T-helper 2 cell (primary cell): ENCODE measurements at regions not wholly inside any gene's neighbourhood (a gene's known extent, or its start where the extent isn't known, plus 50 kb on each side); places are given as distances from the start of the nearest gene placed in this dataset.
A peak's percentile ranks its signal among the peaks of the same experiment; 100 is the strongest.
"Not testable (repeated sequence)": the region's sequence is repeated elsewhere in the genome, so short reads cannot be mapped to it uniquely, and the experiment has no call there.

Source experiments
- DNase-seq, 5 experiments: peaks; one replicate each; pipeline versions ENCODE4 v3.0.0 to v3.0.0-alpha.2; 2012 to 2022

DNA sequence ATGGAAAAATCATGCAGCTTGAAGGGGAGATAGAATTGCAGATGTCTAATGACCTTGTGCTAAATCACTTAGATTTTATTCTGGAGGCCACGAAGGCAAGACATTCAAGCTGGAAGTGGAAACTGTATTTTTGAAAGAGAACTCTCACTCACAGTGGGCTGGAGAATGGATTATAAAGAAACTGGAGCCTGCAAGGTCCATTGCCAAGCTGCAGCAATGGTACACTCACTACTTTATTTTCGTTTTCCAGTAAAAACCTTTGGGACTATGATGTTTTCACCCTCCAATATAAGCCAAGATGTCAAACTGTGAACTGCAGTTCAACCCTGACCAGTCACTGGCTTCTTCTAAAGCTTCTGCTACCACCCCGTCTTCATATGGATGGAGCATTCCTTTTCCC, 62.0 kb downstream of the SKIDA1 start:
- no peak for DNase-seq

DNA sequence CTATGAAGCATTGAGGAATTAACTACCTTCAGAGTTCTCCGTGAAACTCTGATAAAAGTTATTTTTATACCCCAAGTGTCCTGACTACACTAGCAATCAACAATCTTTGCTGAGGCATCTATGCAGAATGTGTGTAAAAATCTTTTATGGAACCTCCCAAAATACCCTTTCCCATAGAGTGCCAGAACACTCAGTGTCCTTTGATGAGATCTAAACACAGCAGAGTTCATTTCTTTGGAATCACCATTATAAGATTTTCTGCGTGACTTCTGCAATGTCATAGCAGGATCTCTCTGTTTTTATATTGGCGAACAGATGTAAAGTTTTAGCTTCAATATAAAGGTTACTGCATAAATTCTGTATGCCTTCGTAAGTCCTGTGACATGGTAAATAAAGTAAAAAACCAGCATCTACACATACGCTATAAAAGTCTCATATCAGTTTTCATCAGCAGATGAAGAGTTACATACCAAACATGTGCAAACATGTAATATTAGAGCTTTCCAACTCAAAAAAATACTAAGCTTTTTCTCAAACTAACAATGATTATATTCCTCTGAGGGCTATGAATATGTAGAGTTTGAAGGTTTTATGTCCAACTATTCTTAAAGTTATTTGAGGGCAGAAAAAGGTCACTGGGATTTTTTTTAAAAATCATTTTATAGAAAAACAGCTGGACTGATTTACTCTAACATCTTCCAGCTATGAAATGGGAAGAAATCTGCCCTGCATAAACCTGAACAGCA, 67.2 kb downstream of the SKIDA1 start:
- no peak for DNase-seq

- no peak for DNase-seq
Measured at GRCh38 chr10:21456160-21456559, 69.3 kb downstream of the SKIDA1 start.

DNA sequence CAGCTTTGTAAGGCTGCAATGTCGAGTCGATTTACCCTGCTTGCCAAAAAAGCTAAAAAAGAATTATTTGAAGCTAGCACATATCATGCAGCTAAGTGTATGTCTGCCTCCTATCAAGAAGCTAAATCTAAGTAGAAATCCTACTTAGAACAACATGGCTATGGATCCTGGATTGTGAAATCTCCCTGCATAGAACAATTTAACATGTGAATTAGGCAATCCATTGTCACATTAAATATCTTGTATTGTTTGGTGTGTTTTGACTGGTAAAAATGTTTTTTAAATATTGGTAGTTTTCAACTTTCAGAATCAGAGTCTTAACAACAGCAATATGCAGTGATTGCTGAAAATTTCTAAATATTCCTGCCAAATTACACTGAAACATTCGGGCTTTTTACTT, 73.3 kb downstream of the SKIDA1 start:
- no peak for DNase-seq

- DNase-seq = no peak
Measured at GRCh38 chr10:21449288-21449966, 76.1 kb downstream of the SKIDA1 start.

GRCh38 chr10:21445163-21445562, 80.3 kb downstream of the SKIDA1 start:
- no peak for DNase-seq

DNA sequence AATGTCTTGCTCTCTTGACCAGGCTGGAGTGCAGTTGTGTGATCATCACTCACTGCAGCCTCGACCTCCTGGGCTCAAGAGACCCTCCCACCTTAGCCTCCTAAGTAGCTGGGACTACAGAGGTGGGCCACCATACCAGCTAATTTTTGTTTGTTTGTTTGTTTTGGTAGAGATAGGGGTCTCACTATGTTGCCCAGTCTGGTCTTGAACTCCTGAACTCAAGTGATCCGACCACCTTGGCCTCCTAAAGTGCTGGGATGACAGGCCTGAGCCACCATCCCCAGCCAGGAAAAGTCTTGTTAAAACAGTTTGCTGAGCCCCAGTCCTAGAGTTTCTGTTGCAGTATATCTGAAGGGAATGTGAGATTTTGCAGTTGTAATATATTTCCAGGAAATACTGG, 83.9 kb downstream of the SKIDA1 start:
- DNase-seq = no peak

DNA sequence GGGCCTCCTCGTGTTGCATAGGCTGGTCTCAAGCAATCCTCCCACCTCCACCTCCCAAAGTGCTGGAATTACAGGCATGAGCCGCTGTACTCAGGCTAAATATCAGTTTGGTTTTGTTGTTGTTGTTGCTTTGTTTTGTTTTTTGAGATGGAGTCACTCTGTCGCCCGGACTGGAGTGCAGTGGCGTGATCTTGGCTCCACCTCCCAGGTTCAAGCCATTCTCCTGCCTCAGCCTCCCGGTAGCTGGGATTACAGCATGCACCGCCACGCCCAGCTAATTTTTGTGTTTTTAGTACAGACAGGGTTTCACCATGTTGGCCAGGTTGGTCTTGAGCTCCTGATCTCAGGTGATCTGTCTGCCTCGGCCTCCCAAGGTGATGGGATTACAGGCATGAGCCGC, 86.6 kb downstream of the SKIDA1 start:
- not testable (repeated sequence) for DNase-seq

GRCh38 chr10:21437770-21438382, 87.6 kb downstream of the SKIDA1 start:
- no peak for DNase-seq

DNA sequence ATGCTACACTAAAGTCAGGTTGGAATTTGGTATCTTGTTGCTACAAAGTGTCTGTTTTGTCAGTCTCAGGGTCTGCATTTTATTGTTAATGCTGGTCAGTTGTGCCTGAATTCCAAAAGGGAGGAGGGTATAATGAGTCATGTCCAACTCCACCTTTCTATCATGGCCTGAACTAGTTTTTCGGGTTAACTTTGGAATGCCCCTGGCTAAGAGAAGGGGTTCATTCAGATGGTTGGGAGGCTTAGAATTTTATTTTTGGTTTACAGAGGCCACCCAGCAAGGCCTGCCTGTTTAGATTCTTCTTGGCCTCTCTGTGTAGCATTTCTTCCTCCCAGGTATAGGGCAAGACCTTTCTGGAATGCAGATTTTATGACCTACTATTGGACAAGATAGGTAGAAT, 93.2 kb downstream of the SKIDA1 start:
- no peak for DNase-seq

DNA sequence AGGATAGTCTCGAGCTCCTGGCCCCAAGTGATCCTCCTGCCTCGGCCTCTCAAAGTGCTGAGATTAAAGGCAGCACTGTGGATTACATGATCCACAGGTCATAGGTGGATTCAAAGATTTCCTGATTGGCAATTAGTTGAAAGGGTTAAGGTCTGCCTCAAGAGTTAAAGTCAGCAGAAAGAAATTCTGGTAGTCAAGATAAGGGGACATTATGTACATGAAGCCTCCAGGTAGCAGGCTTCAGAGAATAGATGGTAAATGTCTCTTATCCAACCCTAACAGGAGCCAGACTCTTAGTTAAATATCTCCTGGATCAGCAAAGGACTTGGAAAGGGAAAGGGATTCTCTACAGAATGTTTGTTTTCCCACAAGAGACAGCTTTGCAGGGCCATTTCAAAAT, 93.7 kb downstream of the SKIDA1 start:
- no peak for DNase-seq

- peak in 1 of 5 experiments; percentile 52 for DNase-seq
Measured at GRCh38 chr10:21427804-21428481, 97.5 kb downstream of the SKIDA1 start.

GRCh38 chr10:21424459-21424861, 101.0 kb downstream of the SKIDA1 start:
- DNase-seq = no peak

DNA sequence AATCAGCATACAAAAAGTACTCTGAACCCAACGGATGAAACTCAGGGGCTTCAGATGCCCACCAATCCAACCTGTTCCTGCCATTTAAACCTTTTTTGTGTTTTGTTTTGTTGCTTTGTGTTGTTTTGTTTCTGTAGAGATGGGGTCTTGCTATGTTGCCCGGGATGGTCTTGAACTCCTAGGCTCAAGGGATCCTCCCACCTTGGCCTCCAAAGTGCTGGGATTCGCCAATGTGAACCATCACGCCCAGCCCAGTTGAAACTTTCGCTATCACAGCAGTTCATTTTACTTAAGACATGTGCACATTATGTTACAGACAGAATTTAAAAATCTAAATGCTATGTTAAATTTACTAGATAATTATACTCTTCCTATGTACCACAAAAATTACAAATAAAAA, 101.6 kb downstream of the SKIDA1 start:
- DNase-seq = no peak

DNA sequence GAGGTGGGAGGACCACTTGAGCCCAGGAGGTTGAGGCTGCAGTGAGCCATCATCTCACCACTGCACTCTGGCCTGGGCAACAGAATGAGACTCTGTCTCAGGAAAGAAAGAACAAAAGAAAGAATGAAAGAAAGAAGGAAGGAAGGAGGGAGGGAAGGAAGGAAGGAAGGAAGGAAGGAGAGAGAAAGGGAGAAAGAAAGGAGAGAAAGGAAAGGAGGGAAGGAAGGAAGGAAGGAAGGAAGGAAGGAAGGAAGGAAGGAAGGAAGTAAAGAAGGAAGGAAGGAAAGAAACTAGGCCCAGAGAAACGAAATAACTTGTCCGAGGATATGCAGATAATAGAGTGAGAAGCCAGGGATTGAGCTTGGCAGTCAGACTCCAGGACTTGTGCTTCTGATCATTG, 102.1 kb downstream of the SKIDA1 start:
- DNase-seq = no peak

- DNase-seq = no peak
Measured at GRCh38 chr10:21421794-21422193, 103.7 kb downstream of the SKIDA1 start.

DNA sequence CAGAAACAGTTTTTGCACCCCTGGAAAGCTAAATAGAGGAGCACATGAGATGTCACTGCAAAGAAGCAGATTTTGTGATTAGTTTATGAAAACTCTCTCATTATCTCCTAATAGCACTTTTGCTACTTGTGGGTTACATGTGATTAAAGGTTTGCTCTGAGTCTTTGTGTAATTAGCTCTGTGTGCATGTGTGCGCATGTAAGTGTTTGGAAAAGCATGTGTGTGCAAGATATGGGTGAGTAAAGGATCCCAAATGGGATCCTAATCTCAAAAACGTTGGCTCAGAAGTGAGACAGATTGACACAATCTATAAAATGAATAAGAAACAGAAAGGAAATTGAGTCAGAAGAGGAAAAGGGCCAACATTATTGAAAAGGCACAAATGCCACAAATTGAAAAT, 104.5 kb downstream of the SKIDA1 start:
- no peak for DNase-seq

DNA sequence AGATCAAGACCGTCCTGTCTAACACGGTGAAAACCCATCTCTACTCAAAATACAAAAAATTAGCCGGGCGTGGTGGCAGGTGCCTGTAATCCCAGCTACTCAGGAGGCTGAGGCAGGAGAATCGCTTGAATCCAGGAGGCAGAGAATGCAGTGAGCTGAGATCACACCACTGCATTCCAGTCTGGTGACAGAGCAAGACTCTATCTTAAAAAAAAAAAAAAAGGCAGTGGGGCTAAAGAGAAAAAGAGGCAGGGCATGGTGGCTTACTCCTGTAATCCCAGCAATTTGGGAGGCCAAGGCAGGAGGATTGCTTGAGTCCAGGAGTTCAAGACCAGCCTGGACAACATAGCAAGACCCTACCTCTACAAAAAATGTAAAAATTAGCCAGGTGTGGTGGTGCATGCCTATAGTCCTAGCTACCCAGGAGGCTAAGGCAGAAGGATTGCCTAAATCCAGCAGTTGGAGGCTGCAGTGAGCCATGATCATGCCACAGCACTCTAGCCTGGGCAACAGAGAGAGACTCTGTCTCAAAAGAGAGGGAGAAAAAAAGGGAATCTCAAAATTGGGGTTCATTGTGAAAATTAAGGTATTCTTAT, 106.4 kb downstream of the SKIDA1 start:
- not testable (repeated sequence) for DNase-seq

DNA sequence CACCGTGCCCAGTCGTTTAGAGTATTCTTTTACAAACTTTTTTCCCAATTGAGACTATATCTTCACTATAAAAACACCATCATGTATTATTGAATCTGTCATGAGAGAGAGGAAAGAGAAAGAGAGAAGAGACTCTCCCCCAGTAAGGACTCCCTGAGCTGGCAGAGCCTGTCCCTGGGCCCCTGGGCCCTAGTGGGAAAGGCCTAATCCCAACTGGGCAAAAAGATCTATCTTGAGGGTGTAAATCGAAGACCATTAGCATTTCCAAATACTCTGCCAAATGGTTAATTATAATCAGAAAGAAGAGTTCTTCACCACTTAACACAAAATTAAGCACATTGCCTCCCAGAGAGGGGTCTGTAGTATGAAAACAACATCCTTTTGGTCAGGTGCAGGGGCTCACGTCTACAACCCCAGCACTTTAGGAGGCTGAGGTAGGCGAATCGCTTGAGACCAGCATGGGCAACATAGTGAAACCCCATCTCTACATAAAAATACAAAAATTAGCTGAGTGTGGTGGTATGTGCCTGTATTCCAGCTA, 108.2 kb downstream of the SKIDA1 start:
- no peak for DNase-seq

DNA sequence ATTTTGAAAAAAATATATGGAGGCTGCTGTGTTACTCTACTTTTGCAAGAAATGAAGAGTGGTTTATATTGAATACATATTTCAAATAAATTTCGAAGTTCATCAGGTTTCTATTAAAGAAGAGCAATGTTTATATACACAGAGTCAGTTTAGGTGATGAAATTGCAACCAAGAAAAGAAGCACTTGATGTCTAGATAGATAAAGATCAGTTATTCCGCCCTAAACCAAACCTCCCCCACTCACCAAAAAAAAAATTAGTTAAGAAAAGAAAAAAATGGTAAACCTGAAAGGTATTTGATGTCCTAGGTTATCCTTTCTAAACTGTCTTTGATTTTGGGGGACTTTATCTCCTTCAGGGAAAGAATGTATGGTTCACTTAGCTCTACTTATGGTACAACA, 111.8 kb downstream of the SKIDA1 start:
- no peak for DNase-seq

- DNase-seq = no peak
Measured at GRCh38 chr10:21413268-21413667, 112.2 kb downstream of the SKIDA1 start.

- peak in 1 of 5 experiments; percentile 69 for DNase-seq
Measured at GRCh38 chr10:21406595-21407193, 118.8 kb downstream of the SKIDA1 start.
